HPDE6-E6E7 (cell line): ENCODE measurements at regions not wholly inside any gene's neighbourhood (a gene's known extent, or its start where the extent isn't known, plus 50 kb on each side); places are given as distances from the start of the nearest gene placed in this dataset.
"Not testable (repeated sequence)": the region's sequence is repeated elsewhere in the genome, so short reads cannot be mapped to it uniquely, and the experiment has no call there.

Source experiments
- DNase-seq: peaks from one replicate; pipeline ENCODE4 v3.0.0; 2011; ENCODE audit warnings: missing footprints; ENCODE audit errors: extremely low spot score

GRCh38 chr1:146715054-146715453 lies 223.1 kb upstream of the NBPF12 start:
- DNase-seq, result not testable (repeated sequence)

GRCh38 chr1:146710838-146711521 lies 227.1 kb upstream of the NBPF12 start:
- DNase-seq, result not testable (repeated sequence)

GRCh38 chr1:146709302-146709701 lies 228.8 kb upstream of the NBPF12 start:
- not testable (repeated sequence) for DNase-seq

GRCh38 chr1:146704162-146704724 lies 233.9 kb upstream of the NBPF12 start:
- not testable (repeated sequence) for DNase-seq

- DNase-seq, result not testable (repeated sequence)
Observed at GRCh38 chr1:146701320-146701719, 236.8 kb upstream of the NBPF12 start.

GRCh38 chr1:146695388-146695787 lies 242.7 kb upstream of the NBPF12 start:
- not testable (repeated sequence) for DNase-seq

GRCh38 chr1:146691798-146692197 lies 246.3 kb upstream of the NBPF12 start:
- not testable (repeated sequence) for DNase-seq

GRCh38 chr1:146688893-146689292 lies 249.2 kb upstream of the NBPF12 start:
- not testable (repeated sequence) for DNase-seq

GRCh38 chr1:146686777-146687366 lies 251.3 kb upstream of the NBPF12 start:
- DNase-seq, result not testable (repeated sequence)

- not testable (repeated sequence) for DNase-seq
Observed at GRCh38 chr1:146683126-146683429, 255.0 kb upstream of the NBPF12 start.

- DNase-seq, result not testable (repeated sequence)
Observed at GRCh38 chr1:146682227-146683125, 255.6 kb upstream of the NBPF12 start.

GRCh38 chr1:146673729-146674299 lies 264.3 kb upstream of the NBPF12 start:
- DNase-seq, result not testable (repeated sequence)

GRCh38 chr1:146672608-146673007 lies 265.5 kb upstream of the NBPF12 start:
- DNase-seq, result not testable (repeated sequence)

GRCh38 chr1:146671588-146671987 lies 266.5 kb upstream of the NBPF12 start:
- not testable (repeated sequence) for DNase-seq

- DNase-seq, result not testable (repeated sequence)
Observed at GRCh38 chr1:146670832-146671566, 267.1 kb upstream of the NBPF12 start.

GRCh38 chr1:146666275-146666674 lies 271.8 kb upstream of the NBPF12 start:
- DNase-seq, result not testable (repeated sequence)

- not testable (repeated sequence) for DNase-seq
Observed at GRCh38 chr1:146660242-146660641, 277.9 kb upstream of the NBPF12 start.

- not testable (repeated sequence) for DNase-seq
Observed at GRCh38 chr1:146656356-146657060, 281.6 kb upstream of the NBPF12 start.

GRCh38 chr1:146654763-146655162 lies 283.4 kb upstream of the NBPF12 start:
- DNase-seq, result not testable (repeated sequence)

- not testable (repeated sequence) for DNase-seq
Observed at GRCh38 chr1:146645978-146646604, 292.0 kb upstream of the NBPF12 start.
